H1 (cell line): ENCODE measurements at regions not wholly inside any gene's neighbourhood (a gene's known extent, or its start where the extent isn't known, plus 50 kb on each side); places are given as distances from the start of the nearest gene placed in this dataset.
A peak's percentile ranks its signal among the peaks of the same experiment; 100 is the strongest.

Experiments
- CTCF ChIA-PET: fragments of 300-600 bp; sonication (Branson Sonifier 250); formaldehyde crosslinking; loops from one replicate; lab custom pipeline; 2021; ENCODE audit not compliant: partially characterized antibody; lab: Charles Lee
- POLR2A ChIA-PET: fragments of 300-600 bp; sonication (Branson Sonifier 250); formaldehyde crosslinking; loops from one replicate; lab custom pipeline; 2021; ENCODE audit warnings: inconsistent platforms; ENCODE audit not compliant: partially characterized antibody; lab: Charles Lee
- DNase-seq, 2 experiments: peaks; one replicate each; pipeline versions ENCODE4 v3.0.0 to v3.0.0-alpha.2; 2010 to 2022; ENCODE audit warnings: low spot score in 2 of 2, low read depth in 1 of 2, mixed read lengths in 1 of 2
- FAIRE-seq: peaks from 2 replicates; lab custom pipeline; 2011; peaks lifted over from hg19 to GRCh38; lab: Jason Lieb, UNC
- H2AFZ ChIP-seq: 2 replicates; pipeline ENCODE4 v1.8.1; 2012; ENCODE audit warnings: low read length, inconsistent platforms
- H2AK5ac ChIP-seq: 2 replicates; pipeline ENCODE4 v1.6.1; 2013; ENCODE audit warnings: low read depth, low read length
- H2BK120ac ChIP-seq: replicated peaks from 2 replicates; pipeline ENCODE3; 2013; ENCODE audit warnings: low read depth, low read length, inconsistent platforms
- H2BK12ac ChIP-seq: 2 replicates; pipeline ENCODE4 v1.6.1; 2013; ENCODE audit warnings: low read depth, low read length
- H2BK15ac ChIP-seq: 2 replicates; pipeline ENCODE4 v1.6.1; 2013; ENCODE audit warnings: low read length
- H2BK20ac ChIP-seq: 2 replicates; pipeline ENCODE4 v1.6.1; 2013; ENCODE audit warnings: low read length
- H2BK5ac ChIP-seq: 2 replicates; pipeline ENCODE4 v1.6.1; 2013; ENCODE audit warnings: low read depth, low read length
- H3K14ac ChIP-seq: 2 replicates; pipeline ENCODE4 v1.6.1; 2013; ENCODE audit warnings: inconsistent platforms; ENCODE audit not compliant: insufficient read length
- H3K18ac ChIP-seq: 2 replicates; pipeline ENCODE4 v1.6.1; 2013; ENCODE audit warnings: low read length; ENCODE audit errors: extremely low read depth
- H3K23ac ChIP-seq: 2 replicates; pipeline ENCODE4 v1.6.1; 2013; ENCODE audit warnings: inconsistent platforms; ENCODE audit not compliant: insufficient read length
- H3K23me2 ChIP-seq: 2 replicates; pipeline ENCODE4 v1.6.1; 2013; ENCODE audit warnings: low read depth, low read length
- H3K27ac ChIP-seq: 2 replicates; pipeline ENCODE4 v1.6.1; 2011; ENCODE audit warnings: low read depth, low read length, inconsistent platforms
- H3K27me3 ChIP-seq, 4 experiments: replicated peaks in 1 of 4; 1 replicate in 1 of 4; 2 replicates in 3 of 4; pipeline versions ENCODE4 v1.6.1 to v1.8.1; 2011 to 2013; ENCODE audit warnings: low read length in 3 of 4, mild to moderate bottlenecking in 3 of 4, inconsistent platforms in 2 of 4, mixed read lengths in 2 of 4, moderate library complexity in 1 of 4; ENCODE audit not compliant: control insufficient read depth in 3 of 4, insufficient read depth in 3 of 4; ENCODE audit errors: extremely low read depth in 1 of 4
- H3K36me3 ChIP-seq, 4 experiments: 2 replicates each; pipeline versions ENCODE4 v1.6.1 to v1.8.1; 2011 to 2013; ENCODE audit warnings: mild to moderate bottlenecking in 4 of 4, low read length in 3 of 4, moderate library complexity in 2 of 4, control low read depth in 1 of 4, inconsistent platforms in 1 of 4; ENCODE audit not compliant: insufficient read depth in 4 of 4, control insufficient read depth in 2 of 4
- H3K4ac ChIP-seq: replicated peaks from 2 replicates; pipeline ENCODE3; 2013; ENCODE audit warnings: low read length, low read depth, mixed read lengths, inconsistent platforms; ENCODE audit not compliant: insufficient read length
- H3K4me1 ChIP-seq, 4 experiments: replicated peaks in 1 of 4; 1 replicate in 1 of 4; 2 replicates in 3 of 4; pipeline versions ENCODE4 v1.6.1 to v1.8.1; 2011 to 2013; ENCODE audit warnings: low read length in 3 of 4, inconsistent platforms in 2 of 4, mixed read lengths in 1 of 4; ENCODE audit not compliant: insufficient read depth in 4 of 4, control insufficient read depth in 3 of 4
- H3K4me2 ChIP-seq, 2 experiments: 2 replicates each; pipeline versions ENCODE4 v1.6.1 to v1.8.1; 2011 to 2013; ENCODE audit warnings: low read depth in 2 of 2, low read length in 2 of 2, control low read depth in 1 of 2, inconsistent platforms in 1 of 2, mild to moderate bottlenecking in 1 of 2; ENCODE audit not compliant: insufficient read depth in 1 of 2
- H3K4me3 ChIP-seq, 4 experiments: fragments of 200-600, 300-600 bp in 1 of 4; sonication (generic), shearing (Covaris generic), sonication (Bioruptor Twin) in 1 of 4; 2 replicates each; pipeline versions ENCODE4 v1.5.1 to v1.8.1; 2011 to 2016; ENCODE audit warnings: low read length in 4 of 4, low read depth in 3 of 4, control low read depth in 2 of 4, inconsistent platforms in 2 of 4, mild to moderate bottlenecking in 2 of 4, mixed read lengths in 1 of 4, moderate library complexity in 1 of 4; ENCODE audit not compliant: insufficient read depth in 2 of 4; ENCODE audit errors: extremely low read depth in 1 of 4
- H3K56ac ChIP-seq: replicated peaks from 2 replicates; pipeline ENCODE3; 2013; ENCODE audit warnings: low read depth, mild to moderate bottlenecking, mixed read lengths, low read length, inconsistent platforms; ENCODE audit not compliant: insufficient read length
- H3K79me1 ChIP-seq: 2 replicates; pipeline ENCODE4 v1.6.1; 2013; ENCODE audit warnings: low read depth, low read length, control low read depth
- H3K79me2 ChIP-seq, 2 experiments: 2 replicates each; pipeline versions ENCODE4 v1.6.1 to v1.8.1; 2012 to 2013; ENCODE audit warnings: low read length in 2 of 2, mild to moderate bottlenecking in 2 of 2, inconsistent platforms in 1 of 2; ENCODE audit not compliant: insufficient read depth in 2 of 2, control insufficient read depth in 1 of 2
- H3K9ac ChIP-seq, 4 experiments: replicated peaks in 1 of 4; 1 replicate in 1 of 4; 2 replicates in 3 of 4; pipeline versions ENCODE4 v1.6.1 to v1.8.1; 2011 to 2013; ENCODE audit warnings: low read depth in 3 of 4, low read length in 3 of 4, control low read depth in 2 of 4, mild to moderate bottlenecking in 2 of 4, moderate library complexity in 2 of 4, inconsistent platforms in 1 of 4; ENCODE audit errors: extremely low read depth in 1 of 4
- H3K9me3 ChIP-seq, 2 experiments: 2 replicates each; pipeline versions ENCODE4 v1.6.1 to v1.8.1; 2012 to 2013; ENCODE audit warnings: mild to moderate bottlenecking in 2 of 2, moderate library complexity in 2 of 2, control low read depth in 1 of 2, inconsistent platforms in 1 of 2, low read depth in 1 of 2, low read length in 1 of 2, mixed read lengths in 1 of 2; ENCODE audit not compliant: insufficient read depth in 2 of 2
- H4K20me1 ChIP-seq, 2 experiments: replicated peaks in 1 of 2; 2 replicates each; pipeline versions ENCODE3 to v1.8.1; 2011 to 2013; ENCODE audit warnings: inconsistent platforms in 2 of 2, low read length in 2 of 2, mild to moderate bottlenecking in 1 of 2; ENCODE audit not compliant: insufficient read depth in 2 of 2, control insufficient read depth in 1 of 2
- H4K5ac ChIP-seq: 2 replicates; pipeline ENCODE4 v1.6.1; 2013; ENCODE audit warnings: low read length, low read depth, mixed read lengths, inconsistent platforms; ENCODE audit not compliant: insufficient read length
- H4K8ac ChIP-seq: 2 replicates; pipeline ENCODE4 v1.8.0; 2013; ENCODE audit warnings: mild to moderate bottlenecking, moderate library complexity, low read length, inconsistent platforms; ENCODE audit not compliant: insufficient read depth; ENCODE audit errors: extremely low read depth
- H4K91ac ChIP-seq: replicated peaks from 2 replicates; pipeline ENCODE3; 2013; ENCODE audit warnings: low read length, mixed read lengths, inconsistent platforms; ENCODE audit not compliant: insufficient read length
- ATF2 ChIP-seq: IDR thresholded peaks from 2 replicates; pipeline ENCODE4 v1.6.1; 2012; ENCODE audit warnings: low read length, inconsistent platforms
- HDAC6 ChIP-seq: IDR thresholded peaks from one replicate; pipeline ENCODE4 v1.7.1; 2012; ENCODE audit warnings: low read depth, mild to moderate bottlenecking, inconsistent platforms, low read length, moderate library complexity
- POLR2AphosphoS5 ChIP-seq: IDR thresholded peaks from 2 replicates; pipeline ENCODE4 v1.6.1; 2011; ENCODE audit warnings: low read depth, low read length
- RFX5 ChIP-seq: IDR thresholded peaks from 2 replicates; pipeline ENCODE4 v1.6.1; 2011; ENCODE audit warnings: low read depth, low read length, improper control_type of control experiment, borderline replicate concordance
- SIN3A ChIP-seq, 2 experiments: IDR thresholded peaks in 1 of 2; conservative IDR thresholded peaks in 1 of 2; 2 replicates each; pipeline ENCODE4 v1.6.1; 2011 to 2012; ENCODE audit warnings: low read length in 2 of 2, improper control_type of control experiment in 1 of 2, low read depth in 1 of 2, mild to moderate bottlenecking in 1 of 2
- SIX5 ChIP-seq: IDR thresholded peaks from 2 replicates; pipeline ENCODE4 v1.6.1; 2011; ENCODE audit warnings: mild to moderate bottlenecking, low read depth, low read length
- SP2 ChIP-seq: IDR thresholded peaks from 2 replicates; pipeline ENCODE4 v1.6.1; 2012; ENCODE audit warnings: mild to moderate bottlenecking, low read length, inconsistent platforms
- WGBS, 2 experiments: shearing (Covaris generic) in 1 of 2; methylation state at CpG; one replicate each; pipeline versions ENCODE4 v1.1.6 to v1.1.7; 2013 to 2015; ENCODE audit warnings: low lambda C conversion rate in 2 of 2, mixed read lengths in 2 of 2, inconsistent platforms in 1 of 2, low coverage in 1 of 2, missing lambda C conversion rate in 1 of 2; ENCODE audit not compliant: insufficient replicate concordance in 2 of 2, insufficient coverage in 1 of 2, insufficient read length in 1 of 2; ENCODE audit errors: extremely low coverage in 1 of 2, missing lambda C conversion rate in 1 of 2; 5-methylcytosine and 5-hydroxymethylcytosine counted together

GRCh38 chr1:209377995-209378394, 205.5 kb upstream of the CAMK1G start:
- H3K23ac ChIP-seq = no peak overlapping the region
- 0 out of 2 replicates have a peak overlapping the region, but pooled peaks have one; percentile 22 for H2BK12ac ChIP-seq
- no peak overlapping the region for H3K18ac ChIP-seq
- H4K8ac ChIP-seq = no peak overlapping the region
- no peak overlapping the region for H2BK5ac ChIP-seq
- H3K27ac ChIP-seq = no peak overlapping the region
- H3K56ac ChIP-seq = no peak overlapping the region
- H4K5ac ChIP-seq = no peak overlapping the region
- CTCF ChIA-PET = interaction anchor here (0.7 to 0.8 kb wide), 2 partner anchors 57 to 188 kb away, joined by 3 to 9 read pairs; no protein-coding TSS in a partner anchor
- H3K79me1 ChIP-seq = no peaks in the 10 kb centered on the region
- no peaks in the 10 kb centered on the region for H4K20me1 ChIP-seq
- no peaks in the 10 kb centered on the region for H3K23me2 ChIP-seq
- no peak overlapping the region for H3K4me3 ChIP-seq
- WGBS, 2 experiments = 88% methylated on average over 2 of the region's 2 CpGs; no CpG with 5 or more reads in 1 of the 2 experiments
- H3K79me2 ChIP-seq = no peaks in the 10 kb centered on the region
- H3K14ac ChIP-seq = no peak overlapping the region
- H3K4ac ChIP-seq = no peak overlapping the region
- H2AK5ac ChIP-seq = no peak overlapping the region
- no peak overlapping the region for H2BK15ac ChIP-seq
- no peaks in the 10 kb centered on the region for H3K9me3 ChIP-seq
- POLR2A ChIA-PET = no interaction called here
- no peak for FAIRE-seq
- H4K91ac ChIP-seq = no peak overlapping the region
- no peak overlapping the region for H2BK120ac ChIP-seq
- H3K36me3 ChIP-seq = no peaks in the 10 kb centered on the region
- H3K27me3 ChIP-seq = no peaks in the 10 kb centered on the region
- H3K4me1 ChIP-seq = peaks cover 0 to 9% (median 6%) of the 10 kb centered on the region in 4 experiments; a peak in 6 of 7 replicates
- H3K9ac ChIP-seq = no peak overlapping the region
- DNase-seq = no peak
- peak overlapping the region; percentile 34; the same call in 1 of the 2 replicates for H2BK20ac ChIP-seq
- H2AFZ ChIP-seq = no peak overlapping the region
- H3K4me2 ChIP-seq = no peak overlapping the region
- TF ChIP-seq SIX5 = no peak
- no peak for TF ChIP-seq RFX5
- TF ChIP-seq SP2 = no peak
- TF ChIP-seq SIN3A (conservative IDR thresholded peaks at IDR 0.05 in 1 of 2, IDR thresholded peaks at IDR 0.05 in 1 of 2; ENCODE audit: low read depth in 1 of 2, low read length in 2 of 2) = no peak
- TF ChIP-seq HDAC6 = no peak
- TF ChIP-seq POLR2AphosphoS5 = no peak
- no peak for TF ChIP-seq ATF2
